Activated T-cell treated with anti-CD3 and anti-CD28 coated beads, Interleukin-2, amount 50 U/mL, for 72 hours (primary cell): ENCODE measurements at regions not wholly inside any gene's neighbourhood (a gene's known extent, or its start where the extent isn't known, plus 50 kb on each side); places are given as distances from the start of the nearest gene placed in this dataset.

Experiments
- ATAC-seq, 2 donors: fragments of 150-1000 bp; cut with Tn5 transposase; replicated peaks in 1 of 2; 2 replicates each; pipeline ENCODE4 v1.10.0; 2021; ENCODE audit warnings: moderate library complexity in 2 of 2, mild to moderate bottlenecking in 1 of 2
- DNase-seq, 2 donors: peaks; one replicate each; pipeline ENCODE4 v3.0.0; 2021 to 2022; ENCODE audit warnings: mixed read lengths in 1 of 2
- H3K27ac Mint-ChIP-seq: one replicate; pipeline ENCODE4 v1.8.0; 2022; ENCODE audit warnings: mild to moderate bottlenecking, moderate library complexity, mixed read lengths
- H3K27me3 Mint-ChIP-seq: one replicate; pipeline ENCODE4 v1.8.0; 2022; ENCODE audit warnings: low read depth, mixed read lengths
- H3K36me3 Mint-ChIP-seq, 2 donors: one replicate each; pipeline ENCODE4 v1.8.0; 2022; ENCODE audit warnings: mixed read lengths in 2 of 2, mild to moderate bottlenecking in 1 of 2; ENCODE audit not compliant: insufficient read depth in 2 of 2
- H3K4me1 Mint-ChIP-seq: one replicate; pipeline ENCODE4 v1.8.0; 2022; ENCODE audit warnings: low read depth, mixed read lengths
- H3K4me3 Mint-ChIP-seq, 2 donors: one replicate each; pipeline ENCODE4 v1.8.0; 2022; ENCODE audit warnings: mild to moderate bottlenecking in 2 of 2, mixed read lengths in 2 of 2, moderate library complexity in 2 of 2
- H3K9me3 Mint-ChIP-seq, 2 donors: one replicate each; pipeline ENCODE4 v1.8.0; 2022; ENCODE audit warnings: mixed read lengths in 2 of 2

- no peaks in the 10 kb centered on the region for H3K36me3 Mint-ChIP-seq
- no peak overlapping the region for H3K27ac Mint-ChIP-seq
- H3K9me3 Mint-ChIP-seq: peaks cover 0 to 1% of the 10 kb centered on the region in 2 donors
- H3K27me3 Mint-ChIP-seq: peaks cover 5% of the 10 kb centered on the region
- DNase-seq (no peak), ATAC-seq (no peak)
- no peak overlapping the region for H3K4me3 Mint-ChIP-seq
- H3K4me1 Mint-ChIP-seq: no peaks in the 10 kb centered on the region
Measured at GRCh38 chr11:112759418-112759817, 201.8 kb upstream of the NCAM1 start.

GRCh38 chr11:112760396-112761059 is 200.7 kb upstream of the NCAM1 start:
- H3K36me3 Mint-ChIP-seq: no peaks in the 10 kb centered on the region
- H3K27me3 Mint-ChIP-seq: peaks cover 5% of the 10 kb centered on the region
- ATAC-seq: no peak

GRCh38 chr11:112761911-112762706 is 199.1 kb upstream of the NCAM1 start:
- DNase-seq (no peak), ATAC-seq (no peak)
- Mint-ChIP-seq H3K27me3 (peaks cover 4% of the 10 kb centered on the region), H3K9me3 (peaks cover 0 to 1% of the 10 kb centered on the region in 2 donors), H3K4me1 (no peaks in the 10 kb centered on the region), H3K36me3 (no peaks in the 10 kb centered on the region), H3K27ac (no peak overlapping the region), H3K4me3 (no peak overlapping the region)

More at GRCh38 chr11:112760396-112761059, 200.7 kb upstream of the NCAM1 start:
- H3K4me1 Mint-ChIP-seq: no peaks in the 10 kb centered on the region
- H3K4me3 Mint-ChIP-seq: no peak overlapping the region
- no peak overlapping the region for H3K27ac Mint-ChIP-seq
- peaks cover 0 to 1% of the 10 kb centered on the region in 2 donors for H3K9me3 Mint-ChIP-seq
- DNase-seq: no peak

GRCh38 chr11:112762707-112763090 is 198.5 kb upstream of the NCAM1 start:
- Mint-ChIP-seq H3K27ac (no peak overlapping the region), H3K4me3 (no peak overlapping the region), H3K9me3 (peaks cover 0 to 1% of the 10 kb centered on the region in 2 donors), H3K36me3 (no peaks in the 10 kb centered on the region), H3K4me1 (no peaks in the 10 kb centered on the region), H3K27me3 (no peaks in the 10 kb centered on the region)
- no peak for ATAC-seq
- no peak for DNase-seq

GRCh38 chr11:112765337-112765736 is 195.9 kb upstream of the NCAM1 start:
- Mint-ChIP-seq H3K4me3 (no peak overlapping the region), H3K36me3 (no peaks in the 10 kb centered on the region), H3K9me3 (peaks cover 0 to 1% of the 10 kb centered on the region in 2 donors), H3K27me3 (peaks cover 6% of the 10 kb centered on the region), H3K27ac (no peak overlapping the region), H3K4me1 (no peaks in the 10 kb centered on the region)
- DNase-seq (no peak), ATAC-seq (no peak)

- Mint-ChIP-seq H3K27ac (no peak overlapping the region), H3K36me3 (no peaks in the 10 kb centered on the region), H3K4me1 (no peaks in the 10 kb centered on the region), H3K9me3 (no peaks in the 10 kb centered on the region), H3K27me3 (peaks cover 6% of the 10 kb centered on the region), H3K4me3 (no peak overlapping the region)
- no peak for ATAC-seq
- no peak for DNase-seq
Measured at GRCh38 chr11:112769170-112769569, 192.1 kb upstream of the NCAM1 start.

- H3K9me3 Mint-ChIP-seq: no peaks in the 10 kb centered on the region
- H3K27ac Mint-ChIP-seq: no peak overlapping the region
- H3K4me3 Mint-ChIP-seq: no peak overlapping the region
Measured at GRCh38 chr11:112769584-112769983, 191.6 kb upstream of the NCAM1 start.

GRCh38 chr11:112770033-112770432 is 191.2 kb upstream of the NCAM1 start:
- Mint-ChIP-seq H3K4me3 (no peak overlapping the region), H3K4me1 (no peaks in the 10 kb centered on the region), H3K27me3 (peaks cover 6% of the 10 kb centered on the region), H3K27ac (no peak overlapping the region), H3K36me3 (no peaks in the 10 kb centered on the region), H3K9me3 (no peaks in the 10 kb centered on the region)
- DNase-seq: no peak
- no peak for ATAC-seq

More at GRCh38 chr11:112769584-112769983, 191.6 kb upstream of the NCAM1 start:
- no peaks in the 10 kb centered on the region for H3K36me3 Mint-ChIP-seq
- peaks cover 6% of the 10 kb centered on the region for H3K27me3 Mint-ChIP-seq
- H3K4me1 Mint-ChIP-seq: no peaks in the 10 kb centered on the region
- ATAC-seq (no peak), DNase-seq (no peak)

- no peak for DNase-seq
- Mint-ChIP-seq H3K36me3 (no peaks in the 10 kb centered on the region), H3K4me3 (no peak overlapping the region), H3K27ac (no peak overlapping the region), H3K9me3 (no peaks in the 10 kb centered on the region), H3K27me3 (peaks cover 6% of the 10 kb centered on the region), H3K4me1 (no peaks in the 10 kb centered on the region)
- no peak for ATAC-seq
Measured at GRCh38 chr11:112770487-112770886, 190.7 kb upstream of the NCAM1 start.

- H3K4me1 Mint-ChIP-seq: no peaks in the 10 kb centered on the region
- H3K9me3 Mint-ChIP-seq: no peaks in the 10 kb centered on the region
- H3K36me3 Mint-ChIP-seq: no peaks in the 10 kb centered on the region
- ATAC-seq (no peak), DNase-seq (no peak)
- H3K27me3 Mint-ChIP-seq: peaks cover 6% of the 10 kb centered on the region
- no peak overlapping the region for H3K27ac Mint-ChIP-seq
- H3K4me3 Mint-ChIP-seq: no peak overlapping the region
Measured at GRCh38 chr11:112771851-112772250, 189.4 kb upstream of the NCAM1 start.

- Mint-ChIP-seq H3K4me3 (no peak overlapping the region), H3K27ac (no peak overlapping the region), H3K36me3 (no peaks in the 10 kb centered on the region), H3K9me3 (no peaks in the 10 kb centered on the region), H3K27me3 (peaks cover 6% of the 10 kb centered on the region), H3K4me1 (no peaks in the 10 kb centered on the region)
- DNase-seq: no peak
- no peak for ATAC-seq
Measured at GRCh38 chr11:112773264-112773663, 188.0 kb upstream of the NCAM1 start.

GRCh38 chr11:112776834-112777233 is 184.4 kb upstream of the NCAM1 start:
- Mint-ChIP-seq H3K27ac (no peak overlapping the region), H3K4me3 (no peak overlapping the region), H3K27me3 (peaks cover 11% of the 10 kb centered on the region), H3K9me3 (no peaks in the 10 kb centered on the region), H3K4me1 (no peaks in the 10 kb centered on the region), H3K36me3 (no peaks in the 10 kb centered on the region)
- DNase-seq (no peak), ATAC-seq (no peak)

- Mint-ChIP-seq H3K27ac (no peak overlapping the region), H3K9me3 (no peaks in the 10 kb centered on the region), H3K4me1 (no peaks in the 10 kb centered on the region), H3K4me3 (no peak overlapping the region), H3K27me3 (peaks cover 11% of the 10 kb centered on the region), H3K36me3 (no peaks in the 10 kb centered on the region)
- DNase-seq: no peak
- ATAC-seq: no peak
Measured at GRCh38 chr11:112777283-112777751, 183.9 kb upstream of the NCAM1 start.
